ENCODE measurements at regions not wholly inside any gene's neighbourhood (a gene's known extent, or its start where the extent isn't known, plus 50 kb on each side); places are given as distances from the start of the nearest gene placed in this dataset.

DNA sequence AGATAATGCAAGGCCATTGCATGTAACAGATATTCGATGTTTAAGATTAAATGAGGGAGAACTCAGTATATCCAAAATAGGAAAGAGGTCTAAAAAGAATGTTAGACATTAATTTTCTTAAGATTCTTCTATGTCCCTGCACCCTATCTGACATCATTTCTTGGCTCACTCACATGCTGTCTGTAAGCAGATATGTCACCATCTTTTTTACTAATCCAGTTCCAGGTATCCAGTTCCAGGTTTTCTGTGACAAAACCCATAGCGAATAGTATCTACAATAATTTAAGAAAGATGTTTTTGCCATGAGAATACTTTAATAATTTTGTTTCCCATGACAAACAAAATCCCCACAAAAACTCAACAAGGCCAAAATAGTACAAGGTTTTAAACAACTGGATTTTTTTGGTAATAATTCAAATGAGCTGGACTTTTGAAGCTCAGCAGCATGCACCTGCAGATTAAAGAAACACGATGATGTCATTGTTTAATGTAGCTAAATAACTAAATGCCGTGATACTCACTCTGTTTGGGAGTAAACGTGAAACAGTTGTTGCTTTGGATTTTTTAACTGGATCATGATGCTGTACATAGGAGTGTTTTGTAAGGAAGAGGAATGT lies 867.6 kb downstream of the EPHA3 start (continued):
- TF ChIP-seq, protein P1, sequence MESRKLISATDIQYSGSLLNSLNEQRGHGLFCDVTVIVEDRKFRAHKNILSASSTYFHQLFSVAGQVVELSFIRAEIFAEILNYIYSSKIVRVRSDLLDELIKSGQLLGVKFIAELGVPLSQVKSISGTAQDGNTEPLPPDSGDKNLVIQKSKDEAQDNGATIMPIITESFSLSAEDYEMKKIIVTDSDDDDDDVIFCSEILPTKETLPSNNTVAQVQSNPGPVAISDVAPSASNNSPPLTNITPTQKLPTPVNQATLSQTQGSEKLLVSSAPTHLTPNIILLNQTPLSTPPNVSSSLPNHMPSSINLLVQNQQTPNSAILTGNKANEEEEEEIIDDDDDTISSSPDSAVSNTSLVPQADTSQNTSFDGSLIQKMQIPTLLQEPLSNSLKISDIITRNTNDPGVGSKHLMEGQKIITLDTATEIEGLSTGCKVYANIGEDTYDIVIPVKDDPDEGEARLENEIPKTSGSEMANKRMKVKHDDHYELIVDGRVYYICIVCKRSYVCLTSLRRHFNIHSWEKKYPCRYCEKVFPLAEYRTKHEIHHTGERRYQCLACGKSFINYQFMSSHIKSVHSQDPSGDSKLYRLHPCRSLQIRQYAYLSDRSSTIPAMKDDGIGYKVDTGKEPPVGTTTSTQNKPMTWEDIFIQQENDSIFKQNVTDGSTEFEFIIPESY (IDR thresholded peaks at IDR 0.05) = no peak
- TF ChIP-seq YY1 (IDR thresholded peaks at IDR 0.05) = no peak

DNA sequence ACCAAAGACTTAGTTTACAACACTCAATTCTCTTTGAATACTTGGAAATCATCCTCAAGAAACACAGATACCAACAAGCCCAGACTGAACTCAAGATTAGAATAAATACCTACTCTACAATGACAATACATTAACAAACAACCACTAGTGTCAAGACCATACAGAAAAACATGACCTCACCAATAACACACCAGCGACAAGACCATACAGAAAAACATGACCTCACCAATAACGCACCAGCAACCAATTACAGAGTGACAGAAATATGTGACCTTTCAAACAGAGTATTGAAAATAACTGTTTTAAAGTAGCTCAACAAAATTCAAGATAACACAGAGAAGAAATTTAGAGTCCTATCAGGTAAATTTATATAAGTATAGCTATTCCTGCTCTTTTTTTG lies 876.0 kb downstream of the EPHA3 start:
- Histone ChIP-seq H3K9ac (ENCODE audit: low read depth in 1 of 2, low read length in 2 of 2) (no peak overlapping the region), H3K4me1 (ENCODE audit: control insufficient read depth in 4 of 4, insufficient read depth in 4 of 4, low read length in 3 of 4) (no peaks in the 10 kb centered on the region), H3K9me3 (ENCODE audit: control insufficient read depth in 4 of 4, low read length in 3 of 4) (no peaks in the 10 kb centered on the region), H3K4me3 (ENCODE audit: low read depth in 1 of 3, low read length in 3 of 3) (no peak overlapping the region), H3K36me3 (ENCODE audit: control insufficient read depth in 4 of 4, insufficient read depth in 3 of 4, low read depth in 1 of 4, low read length in 3 of 4) (no peaks in the 10 kb centered on the region), H3K27ac (ENCODE audit: low read depth in 1 of 2, low read length in 2 of 2) (no peak overlapping the region), H3K27me3 (ENCODE audit: control insufficient read depth in 4 of 4, insufficient read depth in 4 of 4, low read length in 3 of 4) (no peaks in the 10 kb centered on the region)
- WGBS = 81% methylated on average over 2 of the region's 2 CpGs
- no peak for DNase-seq (ENCODE audit: low spot score)
- TF ChIP-seq, protein P2, sequence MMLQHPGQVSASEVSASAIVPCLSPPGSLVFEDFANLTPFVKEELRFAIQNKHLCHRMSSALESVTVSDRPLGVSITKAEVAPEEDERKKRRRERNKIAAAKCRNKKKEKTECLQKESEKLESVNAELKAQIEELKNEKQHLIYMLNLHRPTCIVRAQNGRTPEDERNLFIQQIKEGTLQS (IDR thresholded peaks at IDR 0.05) = no peak
- TF ChIP-seq NR2F2 (IDR thresholded peaks at IDR 0.05) (no peak), FOXA1 (IDR thresholded peaks at IDR 0.05) (no peak), JUND (IDR thresholded peaks at IDR 0.05) (no peak), HNF4A (conservative IDR thresholded peaks at IDR 0.05) (no peak), YY1 (IDR thresholded peaks at IDR 0.05) (no peak), TAF1 (conservative IDR thresholded peaks at IDR 0.05) (no peak), FOXA2 (IDR thresholded peaks at IDR 0.05) (no peak), RAD21 (IDR thresholded peaks at IDR 0.05) (no peak), SP1 (IDR thresholded peaks at IDR 0.05) (no peak), RXRA (IDR thresholded peaks at IDR 0.05) (no peak), EGR1 (IDR thresholded peaks at IDR 0.05; ENCODE audit: low read depth in 2 of 2) (no peak), GABPA (IDR thresholded peaks at IDR 0.05 in 1 of 2, conservative IDR thresholded peaks at IDR 0.05 in 1 of 2) (no peak), HNF4G (IDR thresholded peaks at IDR 0.05) (no peak)
- TF ChIP-seq, protein P3, sequence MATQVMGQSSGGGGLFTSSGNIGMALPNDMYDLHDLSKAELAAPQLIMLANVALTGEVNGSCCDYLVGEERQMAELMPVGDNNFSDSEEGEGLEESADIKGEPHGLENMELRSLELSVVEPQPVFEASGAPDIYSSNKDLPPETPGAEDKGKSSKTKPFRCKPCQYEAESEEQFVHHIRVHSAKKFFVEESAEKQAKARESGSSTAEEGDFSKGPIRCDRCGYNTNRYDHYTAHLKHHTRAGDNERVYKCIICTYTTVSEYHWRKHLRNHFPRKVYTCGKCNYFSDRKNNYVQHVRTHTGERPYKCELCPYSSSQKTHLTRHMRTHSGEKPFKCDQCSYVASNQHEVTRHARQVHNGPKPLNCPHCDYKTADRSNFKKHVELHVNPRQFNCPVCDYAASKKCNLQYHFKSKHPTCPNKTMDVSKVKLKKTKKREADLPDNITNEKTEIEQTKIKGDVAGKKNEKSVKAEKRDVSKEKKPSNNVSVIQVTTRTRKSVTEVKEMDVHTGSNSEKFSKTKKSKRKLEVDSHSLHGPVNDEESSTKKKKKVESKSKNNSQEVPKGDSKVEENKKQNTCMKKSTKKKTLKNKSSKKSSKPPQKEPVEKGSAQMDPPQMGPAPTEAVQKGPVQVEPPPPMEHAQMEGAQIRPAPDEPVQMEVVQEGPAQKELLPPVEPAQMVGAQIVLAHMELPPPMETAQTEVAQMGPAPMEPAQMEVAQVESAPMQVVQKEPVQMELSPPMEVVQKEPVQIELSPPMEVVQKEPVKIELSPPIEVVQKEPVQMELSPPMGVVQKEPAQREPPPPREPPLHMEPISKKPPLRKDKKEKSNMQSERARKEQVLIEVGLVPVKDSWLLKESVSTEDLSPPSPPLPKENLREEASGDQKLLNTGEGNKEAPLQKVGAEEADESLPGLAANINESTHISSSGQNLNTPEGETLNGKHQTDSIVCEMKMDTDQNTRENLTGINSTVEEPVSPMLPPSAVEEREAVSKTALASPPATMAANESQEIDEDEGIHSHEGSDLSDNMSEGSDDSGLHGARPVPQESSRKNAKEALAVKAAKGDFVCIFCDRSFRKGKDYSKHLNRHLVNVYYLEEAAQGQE (IDR thresholded peaks at IDR 0.05) = no peak
- TF ChIP-seq, protein P4, sequence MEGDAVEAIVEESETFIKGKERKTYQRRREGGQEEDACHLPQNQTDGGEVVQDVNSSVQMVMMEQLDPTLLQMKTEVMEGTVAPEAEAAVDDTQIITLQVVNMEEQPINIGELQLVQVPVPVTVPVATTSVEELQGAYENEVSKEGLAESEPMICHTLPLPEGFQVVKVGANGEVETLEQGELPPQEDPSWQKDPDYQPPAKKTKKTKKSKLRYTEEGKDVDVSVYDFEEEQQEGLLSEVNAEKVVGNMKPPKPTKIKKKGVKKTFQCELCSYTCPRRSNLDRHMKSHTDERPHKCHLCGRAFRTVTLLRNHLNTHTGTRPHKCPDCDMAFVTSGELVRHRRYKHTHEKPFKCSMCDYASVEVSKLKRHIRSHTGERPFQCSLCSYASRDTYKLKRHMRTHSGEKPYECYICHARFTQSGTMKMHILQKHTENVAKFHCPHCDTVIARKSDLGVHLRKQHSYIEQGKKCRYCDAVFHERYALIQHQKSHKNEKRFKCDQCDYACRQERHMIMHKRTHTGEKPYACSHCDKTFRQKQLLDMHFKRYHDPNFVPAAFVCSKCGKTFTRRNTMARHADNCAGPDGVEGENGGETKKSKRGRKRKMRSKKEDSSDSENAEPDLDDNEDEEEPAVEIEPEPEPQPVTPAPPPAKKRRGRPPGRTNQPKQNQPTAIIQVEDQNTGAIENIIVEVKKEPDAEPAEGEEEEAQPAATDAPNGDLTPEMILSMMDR (IDR thresholded peaks at IDR 0.05; ENCODE audit: low read depth, low read length, missing input control) = no peak
- TF ChIP-seq, protein P5, sequence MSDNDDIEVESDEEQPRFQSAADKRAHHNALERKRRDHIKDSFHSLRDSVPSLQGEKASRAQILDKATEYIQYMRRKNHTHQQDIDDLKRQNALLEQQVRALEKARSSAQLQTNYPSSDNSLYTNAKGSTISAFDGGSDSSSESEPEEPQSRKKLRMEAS (IDR thresholded peaks at IDR 0.05) = no peak
- TF ChIP-seq, protein P1 (IDR thresholded peaks at IDR 0.05) = no peak
